ENCODE measurements at regions not wholly inside any gene's neighbourhood (a gene's known extent, or its start where the extent isn't known, plus 50 kb on each side); places are given as distances from the start of the nearest gene placed in this dataset.
"Not testable (repeated sequence)": the region's sequence is repeated elsewhere in the genome, so short reads cannot be mapped to it uniquely, and the experiment has no call there.

DNA sequence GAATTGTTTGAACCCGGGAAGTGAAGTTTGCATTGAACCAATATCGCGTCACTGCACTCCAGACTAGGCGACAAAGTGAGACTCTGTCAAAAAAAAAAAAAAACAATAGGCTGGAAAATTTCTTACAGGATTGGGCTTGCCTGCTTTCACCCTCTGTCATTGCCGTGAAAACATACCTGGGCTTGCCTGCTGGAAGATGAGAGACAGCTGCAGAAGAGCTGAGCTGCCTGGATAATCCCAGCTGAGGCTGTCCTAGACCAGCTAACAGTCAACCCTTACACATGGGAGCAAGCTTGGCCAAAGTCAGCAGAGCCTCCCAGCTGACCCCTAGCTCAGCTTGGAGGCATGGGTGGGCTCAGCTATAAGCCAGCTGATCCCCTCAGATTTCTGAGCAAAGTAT is 306.2 kb downstream of the CCSER2 start:
- no peak for FAIRE-seq

DNA sequence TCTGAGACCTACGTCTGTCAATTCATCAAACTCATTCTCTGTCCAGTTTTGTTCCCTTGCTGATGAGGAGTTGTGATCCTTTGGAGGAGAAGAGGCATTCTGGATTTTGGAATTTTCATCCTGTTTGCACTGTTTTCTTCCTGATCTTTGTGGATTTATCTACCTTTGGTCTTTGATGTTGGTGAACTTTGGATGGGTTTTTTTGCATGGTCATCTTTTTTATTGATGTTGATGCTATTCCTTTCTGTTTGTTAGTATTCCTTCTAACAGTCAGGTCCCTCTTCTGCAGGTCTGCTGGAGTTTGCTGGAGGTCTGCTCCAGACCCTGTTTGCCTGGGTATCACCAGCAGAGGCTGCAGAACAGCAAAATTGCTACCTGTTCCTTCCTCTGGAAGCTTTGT is 322.2 kb downstream of the CCSER2 start:
- not testable (repeated sequence) for FAIRE-seq

DNA sequence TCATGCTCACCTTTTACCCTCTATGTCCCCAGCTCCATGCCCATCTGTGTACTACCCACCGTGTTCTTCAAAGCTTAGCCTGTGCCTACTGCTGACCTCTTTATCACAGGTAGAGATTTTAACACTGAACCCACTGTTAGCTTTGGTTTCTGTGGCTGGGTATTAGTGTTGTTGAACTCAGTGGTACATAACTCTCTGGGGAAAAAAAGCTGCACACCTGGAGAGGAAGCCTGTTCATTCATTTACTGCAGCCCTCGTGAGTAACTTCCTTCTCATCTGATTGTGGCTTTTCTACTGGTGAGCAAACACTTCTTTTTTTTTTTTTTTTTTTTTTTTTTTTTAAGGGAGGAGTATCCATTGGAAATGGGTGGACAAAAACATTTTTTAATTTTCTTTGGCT is 326.3 kb downstream of the CCSER2 start:
- FAIRE-seq: no peak

DNA sequence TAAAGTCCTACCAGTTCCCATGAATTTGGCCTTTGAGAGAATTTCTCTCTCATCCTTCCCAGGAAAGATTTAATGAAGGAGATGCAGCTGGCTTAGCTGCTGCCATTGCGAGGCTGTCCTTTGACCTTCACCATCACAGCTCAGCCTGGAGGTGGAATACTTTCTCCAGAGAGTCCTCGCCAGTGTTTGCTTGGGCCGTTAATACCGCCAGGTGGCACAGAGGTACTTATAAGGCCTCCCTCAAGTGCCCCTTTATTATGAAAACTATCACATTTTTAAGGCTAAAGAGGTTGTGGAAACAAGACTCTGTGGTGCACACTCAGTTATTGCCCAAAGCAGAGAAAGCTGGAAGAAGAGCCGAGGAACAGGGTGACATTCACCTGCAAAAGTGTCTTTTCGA is 330.6 kb downstream of the CCSER2 start:
- no peak for FAIRE-seq

GRCh38 chr10:84659497-84660439 is 331.4 kb downstream of the CCSER2 start:
- no peak for FAIRE-seq

DNA sequence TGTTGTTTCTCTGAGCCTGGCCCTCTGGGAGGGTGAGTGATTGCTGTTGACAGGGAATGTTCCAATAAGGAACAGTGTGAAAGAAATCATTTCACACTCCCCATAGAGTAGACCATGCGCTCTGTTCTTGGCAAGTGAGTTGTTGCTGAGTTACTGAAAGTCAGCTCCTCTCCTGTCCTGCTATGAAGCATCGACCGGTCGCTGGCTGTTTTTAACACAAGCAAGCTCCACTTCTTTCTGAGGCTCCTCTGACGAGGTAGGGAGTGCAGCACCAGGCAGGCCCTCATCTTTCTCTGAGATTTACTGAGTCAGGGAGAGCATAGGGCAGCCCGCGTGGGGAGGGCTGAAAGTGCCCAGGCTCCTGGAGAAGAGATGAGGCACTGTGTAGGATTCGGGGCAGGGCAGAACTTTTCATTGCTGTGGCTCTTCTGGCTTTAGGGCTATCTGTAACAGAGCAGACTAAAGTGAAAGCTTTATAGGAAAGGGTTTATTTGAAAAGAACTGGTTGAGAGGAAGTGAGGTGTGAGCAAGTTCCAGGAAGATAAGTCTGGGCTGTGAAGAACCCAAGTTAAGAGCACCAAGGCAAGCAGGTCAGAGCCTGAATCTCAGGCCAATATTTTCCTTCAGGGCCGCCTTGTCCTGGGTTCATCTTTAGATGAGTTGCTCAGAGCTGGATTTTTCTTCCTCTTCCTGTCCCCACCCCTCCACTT is 332.2 kb downstream of the CCSER2 start:
- FAIRE-seq: no peak

GRCh38 chr10:84665211-84665610 is 336.8 kb downstream of the CCSER2 start:
- no peak for FAIRE-seq

DNA sequence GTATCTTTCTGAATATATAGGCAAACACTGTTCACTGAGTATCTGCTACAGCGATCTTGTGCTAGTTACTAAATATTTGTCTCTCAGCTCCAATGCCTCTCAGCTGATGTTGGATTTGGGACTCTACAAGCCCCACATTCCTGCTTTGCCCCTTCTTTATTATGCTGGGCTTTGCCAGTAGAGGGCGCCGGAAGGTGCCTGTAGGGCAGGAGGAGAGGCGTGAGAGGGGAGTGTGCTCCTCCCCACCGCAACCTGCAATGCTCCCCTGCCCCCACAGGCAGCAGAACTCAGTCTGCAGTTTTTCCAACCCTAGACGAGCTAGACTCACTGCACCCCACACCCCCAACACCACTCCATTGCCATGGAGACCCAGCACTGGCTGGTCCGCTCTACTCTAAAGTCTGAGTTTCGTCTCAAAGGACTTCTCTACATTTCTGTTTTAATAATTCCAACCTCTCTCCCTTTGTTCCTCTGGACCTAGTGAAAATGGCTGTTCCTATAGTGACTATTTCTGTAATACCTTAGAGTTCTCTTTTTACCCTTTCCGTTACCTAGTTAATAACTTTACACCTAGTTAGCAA is 337.6 kb downstream of the CCSER2 start:
- FAIRE-seq: no peak

- no peak for FAIRE-seq
Observed at GRCh38 chr10:84668186-84668763, 339.9 kb downstream of the CCSER2 start.

DNA sequence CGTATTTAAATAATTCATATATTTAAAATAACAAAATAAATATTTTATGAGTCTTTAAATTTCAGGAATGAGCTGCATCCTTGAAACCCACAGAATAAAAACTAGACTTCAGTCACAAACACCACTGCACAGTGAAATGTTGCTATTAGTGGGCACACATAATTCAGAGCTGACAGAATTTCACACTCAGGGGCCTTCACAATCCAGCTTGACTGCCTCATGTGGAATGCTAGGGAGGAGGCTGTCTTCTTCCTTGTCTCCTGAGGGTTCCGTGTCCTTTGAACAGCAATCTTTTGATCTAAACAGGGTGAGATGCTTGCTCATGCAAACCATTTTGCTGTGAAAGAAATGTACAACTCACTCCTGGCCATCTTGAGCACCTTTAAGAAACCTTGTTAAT is 346.7 kb downstream of the CCSER2 start:
- no peak for FAIRE-seq

DNA sequence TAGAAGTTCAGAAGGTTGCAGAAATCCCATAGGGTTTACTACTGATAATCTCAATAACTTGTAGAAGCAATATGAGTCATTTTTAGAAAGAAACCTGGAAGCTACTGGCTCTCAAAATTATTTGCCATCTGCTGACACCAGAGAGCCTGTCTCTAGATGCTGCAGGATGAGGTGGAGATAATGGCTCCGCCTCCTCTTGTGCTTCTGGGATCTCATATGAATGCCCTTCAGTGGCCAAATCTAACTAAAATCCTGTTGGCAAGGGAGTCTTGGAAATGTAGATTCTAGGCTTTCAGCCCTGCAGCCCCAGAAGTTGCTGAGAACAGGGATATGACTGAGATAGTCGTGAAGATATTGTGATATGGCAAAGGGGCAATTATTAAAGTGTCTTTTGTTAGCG is 348.1 kb downstream of the CCSER2 start:
- FAIRE-seq: no peak

- no peak for FAIRE-seq
Observed at GRCh38 chr10:84681781-84682180, 353.4 kb downstream of the CCSER2 start.

GRCh38 chr10:84683550-84683949 is 355.2 kb downstream of the CCSER2 start:
- FAIRE-seq: no peak

GRCh38 chr10:84683980-84684740 is 355.8 kb downstream of the CCSER2 start:
- no peak for FAIRE-seq

DNA sequence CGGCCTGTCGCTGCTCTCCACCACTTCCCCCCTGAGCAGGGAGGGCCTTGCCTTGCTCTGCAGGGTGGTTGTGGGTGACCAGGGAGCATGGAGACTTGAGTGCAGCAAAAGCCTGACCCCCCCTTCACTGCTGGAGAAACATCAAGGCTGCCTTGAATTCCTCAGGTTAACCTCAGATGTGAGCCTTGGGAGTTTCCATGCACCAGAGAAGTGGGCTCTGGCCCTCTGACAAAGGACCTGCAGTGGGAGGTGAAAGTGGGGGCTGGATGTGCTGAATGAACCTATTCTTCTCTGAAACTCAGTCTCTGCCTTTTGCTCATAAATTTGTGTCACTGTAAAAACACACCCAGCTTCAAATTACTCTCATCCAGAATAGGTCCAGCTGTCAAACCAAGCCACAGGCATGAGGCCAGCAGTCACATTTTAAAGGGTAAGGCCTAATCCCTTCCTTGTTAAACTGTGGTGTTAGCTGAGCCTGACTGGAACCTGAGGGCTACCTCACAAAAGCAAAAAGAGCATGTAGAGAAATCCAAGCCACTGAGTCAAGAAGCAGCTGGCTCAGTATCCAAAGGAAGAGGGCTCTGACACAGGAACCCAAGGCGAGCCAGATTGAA is 356.8 kb downstream of the CCSER2 start:
- FAIRE-seq: no peak

GRCh38 chr10:84693006-84693405 is 364.6 kb downstream of the CCSER2 start:
- FAIRE-seq: no peak

- no peak for FAIRE-seq
Observed at GRCh38 chr10:84695902-84696301, 367.5 kb downstream of the CCSER2 start.

DNA sequence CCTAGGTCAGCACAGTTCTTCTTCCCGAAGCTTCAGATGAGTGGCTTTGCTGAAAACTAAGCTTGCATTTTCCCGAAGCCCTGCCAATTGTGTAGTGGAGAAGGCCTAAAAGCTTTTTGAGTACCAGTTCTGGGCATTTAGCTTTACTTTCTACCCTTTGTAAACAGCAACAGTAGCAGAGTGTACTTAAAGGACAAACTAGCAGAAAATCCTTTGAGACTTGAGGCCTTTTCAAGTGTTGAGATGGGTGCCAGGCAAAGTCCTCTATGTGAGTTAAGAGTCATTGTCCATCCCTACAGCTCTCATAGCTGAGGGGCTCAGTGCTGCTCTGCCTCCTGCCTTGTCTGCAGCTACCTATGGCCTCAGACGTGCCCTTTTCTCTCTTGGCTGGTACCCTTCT is 368.2 kb downstream of the CCSER2 start:
- no peak for FAIRE-seq

DNA sequence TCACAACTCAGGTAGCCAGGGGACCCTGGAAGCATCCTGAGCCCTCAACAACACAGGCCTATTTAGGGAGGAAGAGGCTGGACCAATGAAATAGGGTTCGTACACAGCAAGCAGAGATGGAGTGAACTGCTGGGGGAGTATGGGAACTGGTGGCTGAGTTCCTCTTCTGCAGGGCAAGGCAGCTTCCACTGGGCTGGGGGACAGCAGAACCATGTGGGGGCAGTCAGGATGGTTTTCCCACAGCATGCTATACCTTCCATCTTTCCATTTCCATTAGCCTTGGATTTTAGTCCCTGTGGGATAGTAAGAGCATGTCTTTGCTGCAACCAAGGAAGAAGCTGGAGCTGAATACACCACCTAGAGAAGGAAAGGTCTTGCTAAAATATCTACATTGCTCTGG is 370.6 kb downstream of the CCSER2 start:
- no peak for FAIRE-seq

DNA sequence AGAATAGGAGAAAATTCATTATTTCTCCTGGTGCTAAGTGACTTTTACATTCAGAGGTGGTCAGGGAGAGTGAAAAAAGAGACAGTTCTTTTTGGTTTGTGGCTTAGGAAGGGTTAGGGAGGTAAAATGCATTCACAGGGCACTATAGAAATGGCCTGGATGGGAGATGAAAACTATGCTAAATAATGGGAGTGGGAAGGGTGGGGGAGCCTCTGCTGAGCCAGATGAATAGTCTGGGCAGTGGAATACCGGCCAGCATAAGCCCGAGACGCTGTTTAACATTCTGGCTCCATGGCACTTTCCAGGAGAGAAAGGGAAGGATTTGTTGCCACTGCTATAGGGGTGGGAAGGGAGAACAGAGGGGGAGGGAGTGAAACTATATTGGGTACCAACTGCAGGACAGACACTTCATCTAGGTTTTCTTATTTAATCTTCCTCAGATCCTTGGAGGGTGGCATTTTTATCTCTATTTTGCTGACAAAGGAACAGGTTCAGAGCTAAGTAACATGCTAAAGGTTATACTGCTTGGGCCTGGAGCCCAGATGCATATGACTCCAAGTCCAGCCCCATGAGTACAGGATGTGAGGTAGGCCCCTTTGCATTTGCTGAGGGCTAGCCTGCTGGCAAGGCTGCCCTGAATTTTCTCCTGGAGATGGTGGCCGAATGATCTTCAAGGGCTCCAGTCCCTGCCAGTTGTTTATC is 372.4 kb downstream of the CCSER2 start:
- FAIRE-seq: no peak

GRCh38 chr10:84701370-84701720 is 373.0 kb downstream of the CCSER2 start:
- no peak for FAIRE-seq

DNA sequence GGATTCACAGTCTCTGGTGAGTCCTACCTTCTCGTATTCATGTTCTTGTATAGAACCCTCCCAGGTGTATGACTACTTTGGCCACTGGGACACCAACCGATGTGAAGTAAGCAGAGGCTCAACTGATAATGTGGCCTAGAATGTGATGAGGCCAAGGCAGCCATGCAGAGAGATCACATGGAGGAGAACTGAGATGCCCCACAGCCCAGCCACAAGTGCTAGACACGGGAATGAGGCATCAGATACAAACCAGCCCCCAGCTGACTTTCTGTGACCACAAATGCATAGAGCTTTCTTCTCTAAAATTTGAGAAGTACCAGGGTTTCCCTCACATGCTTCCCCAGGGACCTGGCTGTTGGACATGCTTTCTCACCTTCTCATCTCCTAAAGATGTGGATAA is 375.7 kb downstream of the CCSER2 start:
- no peak for FAIRE-seq
